ENCODE measurements at regions not wholly inside any gene's neighbourhood (a gene's known extent, or its start where the extent isn't known, plus 50 kb on each side); places are given as distances from the start of the nearest gene placed in this dataset.

DNA sequence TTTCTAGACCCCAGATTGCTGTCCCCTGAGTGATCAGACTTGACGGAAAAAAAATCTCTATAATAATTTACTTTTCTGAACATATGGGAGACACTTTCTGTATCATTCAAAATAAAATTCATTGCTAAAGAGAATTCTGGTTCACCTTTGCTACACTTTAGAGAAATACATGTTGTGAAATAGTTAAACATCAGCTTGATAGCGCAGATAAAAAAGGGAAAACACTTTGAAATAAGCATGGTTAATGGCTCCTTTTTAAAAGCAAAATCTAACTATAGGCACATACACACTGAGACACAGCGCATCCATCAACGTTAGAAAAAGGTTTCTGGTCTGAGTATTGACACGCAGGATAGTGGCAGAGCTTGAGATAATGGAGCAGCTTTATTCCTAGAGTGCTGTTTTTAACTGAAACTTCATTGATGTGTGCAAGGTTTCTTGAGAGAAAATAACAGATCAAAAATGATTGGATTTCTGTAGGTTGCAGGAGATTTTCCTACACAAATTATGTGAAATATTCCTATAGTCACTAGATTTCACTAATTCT, 341.2 kb downstream of the MZT1 start:
- no peaks in the 10 kb centered on the region for H3K9me3 ChIP-seq (ENCODE audit: control insufficient read depth, low read length)
- H3K27me3 ChIP-seq (ENCODE audit: control insufficient read depth, insufficient read depth, low read length), result no peaks in the 10 kb centered on the region
- no peaks in the 10 kb centered on the region for H3K36me3 ChIP-seq (ENCODE audit: control insufficient read depth, insufficient read depth, low read length)
- no peak overlapping the region for H3K4me3 ChIP-seq (ENCODE audit: low read depth, low read length)
- H2AFZ ChIP-seq, result no peak overlapping the region
- TF ChIP-seq, protein P1, sequence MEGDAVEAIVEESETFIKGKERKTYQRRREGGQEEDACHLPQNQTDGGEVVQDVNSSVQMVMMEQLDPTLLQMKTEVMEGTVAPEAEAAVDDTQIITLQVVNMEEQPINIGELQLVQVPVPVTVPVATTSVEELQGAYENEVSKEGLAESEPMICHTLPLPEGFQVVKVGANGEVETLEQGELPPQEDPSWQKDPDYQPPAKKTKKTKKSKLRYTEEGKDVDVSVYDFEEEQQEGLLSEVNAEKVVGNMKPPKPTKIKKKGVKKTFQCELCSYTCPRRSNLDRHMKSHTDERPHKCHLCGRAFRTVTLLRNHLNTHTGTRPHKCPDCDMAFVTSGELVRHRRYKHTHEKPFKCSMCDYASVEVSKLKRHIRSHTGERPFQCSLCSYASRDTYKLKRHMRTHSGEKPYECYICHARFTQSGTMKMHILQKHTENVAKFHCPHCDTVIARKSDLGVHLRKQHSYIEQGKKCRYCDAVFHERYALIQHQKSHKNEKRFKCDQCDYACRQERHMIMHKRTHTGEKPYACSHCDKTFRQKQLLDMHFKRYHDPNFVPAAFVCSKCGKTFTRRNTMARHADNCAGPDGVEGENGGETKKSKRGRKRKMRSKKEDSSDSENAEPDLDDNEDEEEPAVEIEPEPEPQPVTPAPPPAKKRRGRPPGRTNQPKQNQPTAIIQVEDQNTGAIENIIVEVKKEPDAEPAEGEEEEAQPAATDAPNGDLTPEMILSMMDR (IDR thresholded peaks at IDR 0.05), result no peak
- no peak overlapping the region for H3K9ac ChIP-seq
- no peak overlapping the region for H3K4me2 ChIP-seq (ENCODE audit: low read length)
- no peaks in the 10 kb centered on the region for H3K79me2 ChIP-seq
- no peak overlapping the region for H3K27ac ChIP-seq
- H3K4me1 ChIP-seq, result no peaks in the 10 kb centered on the region

DNA sequence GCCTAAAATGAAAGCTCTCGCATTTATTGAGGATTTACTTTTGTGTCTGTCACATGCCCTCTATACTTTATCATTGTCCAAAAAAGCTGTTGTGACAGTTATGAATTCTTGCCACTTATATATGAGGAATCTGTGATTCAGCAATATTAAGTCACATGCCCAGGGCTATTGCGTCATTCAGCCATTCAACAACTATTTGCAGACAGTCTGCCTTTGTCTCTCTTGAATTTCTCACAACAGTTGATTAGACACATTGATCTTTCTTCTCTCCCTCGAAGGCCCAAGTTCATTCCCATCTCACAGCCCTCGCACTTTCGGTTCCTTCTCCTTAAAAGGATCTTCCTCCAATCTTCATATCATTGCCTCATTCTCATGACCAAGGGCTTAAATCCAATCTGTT, 342.6 kb downstream of the MZT1 start:
- Histone ChIP-seq H3K27me3 (ENCODE audit: control insufficient read depth, insufficient read depth, low read length) (no peaks in the 10 kb centered on the region), H3K4me1 (no peaks in the 10 kb centered on the region), H3K9me3 (ENCODE audit: control insufficient read depth, low read length) (no peaks in the 10 kb centered on the region), H3K27ac (no peak overlapping the region), H3K4me2 (ENCODE audit: low read length) (no peak overlapping the region), H3K4me3 (ENCODE audit: low read depth, low read length) (no peak overlapping the region), H3K36me3 (ENCODE audit: control insufficient read depth, insufficient read depth, low read length) (no peaks in the 10 kb centered on the region), H3K79me2 (no peaks in the 10 kb centered on the region), H3K9ac (no peak overlapping the region), H2AFZ (no peak overlapping the region)
- TF ChIP-seq, protein P1 (IDR thresholded peaks at IDR 0.05), result no peak

DNA sequence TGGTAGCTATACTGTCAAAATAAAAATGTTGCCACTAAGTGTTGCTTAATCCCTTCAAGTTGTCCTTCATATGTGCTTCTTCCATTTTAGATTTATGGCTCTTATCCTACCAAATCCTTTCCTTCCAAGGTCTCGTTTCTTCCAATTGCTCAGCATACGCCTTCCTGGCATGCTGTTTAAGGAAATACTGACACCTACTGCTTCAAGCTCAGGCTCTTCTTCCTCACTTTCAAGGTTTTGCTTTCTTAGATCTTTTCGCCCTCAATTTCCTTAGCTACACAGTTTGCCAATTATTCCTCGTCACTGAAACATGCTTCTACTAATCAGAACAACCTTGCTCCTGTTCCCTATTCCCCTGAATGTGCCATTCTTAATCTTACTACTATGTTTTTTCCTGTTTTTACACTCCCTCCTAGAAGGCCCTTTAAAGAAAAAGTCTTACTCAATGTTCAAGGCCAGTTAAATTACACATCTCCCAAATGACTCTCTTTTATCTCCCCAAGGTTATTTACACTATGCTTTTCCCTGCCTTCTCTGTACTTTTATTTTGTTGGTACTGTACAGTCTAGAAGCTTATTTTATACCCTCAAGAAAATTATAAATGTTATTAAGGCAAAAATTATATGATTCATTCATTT, 343.1 kb downstream of the MZT1 start:
- H3K4me2 ChIP-seq (ENCODE audit: low read length), result no peak overlapping the region
- no peaks in the 10 kb centered on the region for H3K9me3 ChIP-seq (ENCODE audit: control insufficient read depth, low read length)
- no peak overlapping the region for H2AFZ ChIP-seq
- no peak overlapping the region for H3K9ac ChIP-seq
- no peaks in the 10 kb centered on the region for H3K4me1 ChIP-seq
- no peak overlapping the region for H3K27ac ChIP-seq
- H3K79me2 ChIP-seq, result no peaks in the 10 kb centered on the region
- H3K27me3 ChIP-seq (ENCODE audit: control insufficient read depth, insufficient read depth, low read length), result no peaks in the 10 kb centered on the region
- H3K4me3 ChIP-seq (ENCODE audit: low read depth, low read length), result no peak overlapping the region
- no peaks in the 10 kb centered on the region for H3K36me3 ChIP-seq (ENCODE audit: control insufficient read depth, insufficient read depth, low read length)
- TF ChIP-seq, protein P1 (IDR thresholded peaks at IDR 0.05), result no peak

DNA sequence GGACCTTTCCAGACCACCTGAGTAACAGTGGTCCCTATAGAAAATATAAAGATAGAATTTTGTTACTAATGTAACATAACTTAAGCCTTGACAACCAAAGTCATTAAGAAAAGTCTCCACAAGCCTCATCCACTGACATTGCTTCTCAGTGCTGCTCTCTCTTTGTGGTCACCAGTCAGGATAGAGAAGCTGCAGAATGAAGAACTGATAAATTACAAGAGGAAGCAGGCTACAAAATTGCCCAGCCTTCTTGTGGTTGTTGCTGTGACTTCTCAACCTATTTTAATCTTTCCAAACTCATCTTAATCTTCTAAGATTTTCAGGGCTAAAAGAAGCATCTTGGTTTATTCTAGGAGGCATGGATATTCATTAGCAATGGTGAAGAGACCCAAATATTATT, 343.8 kb downstream of the MZT1 start:
- Histone ChIP-seq H3K27ac (no peak overlapping the region), H3K9ac (no peak overlapping the region), H3K4me2 (ENCODE audit: low read length) (no peak overlapping the region), H3K4me1 (no peaks in the 10 kb centered on the region), H3K36me3 (ENCODE audit: control insufficient read depth, insufficient read depth, low read length) (no peaks in the 10 kb centered on the region), H2AFZ (no peak overlapping the region), H3K4me3 (ENCODE audit: low read depth, low read length) (no peak overlapping the region), H3K9me3 (ENCODE audit: control insufficient read depth, low read length) (no peaks in the 10 kb centered on the region), H3K79me2 (no peaks in the 10 kb centered on the region), H3K27me3 (ENCODE audit: control insufficient read depth, insufficient read depth, low read length) (no peaks in the 10 kb centered on the region)
- TF ChIP-seq, protein P1 (IDR thresholded peaks at IDR 0.05), result no peak

DNA sequence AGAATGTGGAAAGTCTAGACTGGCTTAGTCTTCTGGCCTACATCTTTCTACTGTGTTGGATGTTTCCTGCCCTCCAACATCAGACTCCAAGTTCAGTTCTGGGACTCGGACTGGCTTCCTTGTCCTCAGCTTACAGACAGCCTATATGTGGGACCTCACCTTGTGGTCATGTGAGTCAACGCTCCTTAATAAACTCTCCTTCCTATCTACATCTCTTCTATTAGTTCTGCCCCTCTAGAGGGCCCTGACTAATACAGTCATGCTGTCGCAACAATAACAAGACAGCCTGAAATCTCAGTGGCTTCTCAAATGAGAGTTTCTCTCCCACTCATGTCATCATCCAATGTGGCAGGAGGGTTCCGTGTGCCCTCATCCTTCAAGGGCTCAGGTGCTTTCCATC, 347.8 kb downstream of the MZT1 start:
- Histone ChIP-seq H3K9ac (no peak overlapping the region), H3K9me3 (ENCODE audit: control insufficient read depth, low read length) (no peaks in the 10 kb centered on the region), H3K4me3 (ENCODE audit: low read depth, low read length) (no peak overlapping the region), H3K27ac (no peak overlapping the region), H2AFZ (no peak overlapping the region), H3K4me1 (no peaks in the 10 kb centered on the region), H3K27me3 (ENCODE audit: control insufficient read depth, insufficient read depth, low read length) (no peaks in the 10 kb centered on the region), H3K79me2 (no peaks in the 10 kb centered on the region), H3K4me2 (ENCODE audit: low read length) (no peak overlapping the region), H3K36me3 (ENCODE audit: control insufficient read depth, insufficient read depth, low read length) (no peaks in the 10 kb centered on the region)
- TF ChIP-seq, protein P1 (IDR thresholded peaks at IDR 0.05), result no peak

All from parathyroid adenoma (tissue), 2 donors.